WTC11 (cell line): ENCODE measurements at regions not wholly inside any gene's neighbourhood (a gene's known extent, or its start where the extent isn't known, plus 50 kb on each side); places are given as distances from the start of the nearest gene placed in this dataset.

Experiments used
- ATAC-seq: fragments of 200-7000 bp; cut with Tn5 transposase; 2 replicates; pipeline ENCODE4 v1.10.0; 2021; ENCODE audit warnings: mild to moderate bottlenecking, moderate library complexity
- CTCF ChIA-PET: fragments of 300-600 bp; sonication (Branson Sonifier 250); formaldehyde crosslinking; loops from one replicate; lab custom pipeline; 2021; ENCODE audit warnings: antibody characterized with exemption; lab: Charles Lee
- POLR2A ChIA-PET: fragments of 350-600 bp; sonication (Branson Sonifier 250); formaldehyde crosslinking; loops from one replicate; lab custom pipeline; 2021; ENCODE audit warnings: antibody characterized with exemption; lab: Charles Lee
- DNase-seq: peaks from one replicate; pipeline ENCODE4 v3.0.0; 2021; ENCODE audit warnings: low spot score
- H3K27ac Mint-ChIP-seq: 2 replicates; pipeline ENCODE4 v1.8.0; 2021; ENCODE audit warnings: mixed read lengths
- H3K27me3 Mint-ChIP-seq: 2 replicates; pipeline ENCODE4 v1.8.0; 2021; ENCODE audit warnings: low read depth, mild to moderate bottlenecking, moderate library complexity, mixed read lengths
- H3K36me3 Mint-ChIP-seq: 2 replicates; pipeline ENCODE4 v1.8.0; 2021; ENCODE audit warnings: mixed read lengths
- H3K4me1 Mint-ChIP-seq: 2 replicates; pipeline ENCODE4 v1.8.0; 2022; ENCODE audit warnings: mixed read lengths
- H3K4me3 Mint-ChIP-seq: 2 replicates; pipeline ENCODE4 v1.8.0; 2021; ENCODE audit warnings: mild to moderate bottlenecking, moderate library complexity, mixed read lengths
- H3K9me3 Mint-ChIP-seq: 2 replicates; pipeline ENCODE4 v1.8.0; 2021; ENCODE audit warnings: mixed read lengths
- CBFB ChIP-seq: sonication (generic); formaldehyde crosslinking; IDR thresholded peaks from 2 replicates; pipeline ENCODE4 v1.8.1; 2022; ENCODE audit warnings: mild to moderate bottlenecking, low read depth, missing genetic modification reagents
- EMX1 ChIP-seq: fragments of 250-450 bp; sonication (Bioruptor Pico); IDR thresholded peaks from 2 replicates; pipeline ENCODE4 v1.8.0; 2021; ENCODE audit warnings: mild to moderate bottlenecking
- ETV6 ChIP-seq: sonication (generic); formaldehyde crosslinking; IDR thresholded peaks from 2 replicates; pipeline ENCODE4 v1.8.1; 2022; ENCODE audit warnings: mild to moderate bottlenecking, missing genetic modification reagents
- GABPB1 ChIP-seq: sonication (generic); formaldehyde crosslinking; IDR thresholded peaks from 2 replicates; pipeline ENCODE4 v1.8.1; 2023; ENCODE audit warnings: mild to moderate bottlenecking, missing genetic modification reagents
- NR1H2 ChIP-seq: sonication (generic); formaldehyde crosslinking; IDR thresholded peaks from 2 replicates; pipeline ENCODE4 v1.9.0; 2021; ENCODE audit warnings: mild to moderate bottlenecking, moderate library complexity, missing genetic modification reagents
- PRRX2 ChIP-seq: fragments of 250-450 bp; sonication (Bioruptor Pico); IDR thresholded peaks from 2 replicates; pipeline ENCODE4 v1.8.0; 2021; ENCODE audit warnings: mild to moderate bottlenecking
- ZNF138 ChIP-seq: sonication (generic); formaldehyde crosslinking; conservative IDR thresholded peaks from 2 replicates; pipeline ENCODE4 v1.8.1; 2022; ENCODE audit warnings: mild to moderate bottlenecking, moderate library complexity, missing genetic modification reagents
- ZNF219 ChIP-seq: sonication (generic); formaldehyde crosslinking; IDR thresholded peaks from 2 replicates; pipeline ENCODE4 v1.8.0; 2023; ENCODE audit warnings: missing genetic modification reagents, mild to moderate bottlenecking, borderline replicate concordance
- ZNF232 ChIP-seq: sonication (generic); formaldehyde crosslinking; IDR thresholded peaks from 2 replicates; pipeline ENCODE4 v1.8.0; 2022; ENCODE audit warnings: mild to moderate bottlenecking, missing genetic modification reagents
- TF ChIP-seq, protein P1 (sequence below): sonication (generic); formaldehyde crosslinking; IDR thresholded peaks from 2 replicates; pipeline ENCODE4 v1.8.0; 2023; ENCODE audit warnings: missing genetic modification reagents, mild to moderate bottlenecking, borderline replicate concordance
- TF ChIP-seq, protein P2 (sequence below): sonication (generic); formaldehyde crosslinking; IDR thresholded peaks from 2 replicates; pipeline ENCODE4 v1.8.1; 2022; ENCODE audit warnings: mild to moderate bottlenecking, moderate library complexity, missing genetic modification reagents
- TF ChIP-seq, protein P3 (sequence below): sonication (generic); formaldehyde crosslinking; IDR thresholded peaks from 2 replicates; pipeline ENCODE4 v1.8.0; 2023; ENCODE audit warnings: mild to moderate bottlenecking, missing genetic modification reagents
- TF ChIP-seq, protein P4 (sequence below): sonication (generic); formaldehyde crosslinking; IDR thresholded peaks from 2 replicates; pipeline ENCODE4 v1.8.1; 2022; ENCODE audit warnings: low read depth, missing genetic modification reagents, borderline replicate concordance
- TF ChIP-seq, protein P5 (sequence below): fragments of 250-450 bp; sonication (Bioruptor Pico); conservative IDR thresholded peaks from 2 replicates; pipeline ENCODE4 v1.9.0; 2021; ENCODE audit warnings: mild to moderate bottlenecking
- TF ChIP-seq, protein P6 (sequence below): sonication (generic); formaldehyde crosslinking; conservative IDR thresholded peaks from 2 replicates; pipeline ENCODE4 v1.8.1; 2022; ENCODE audit warnings: mild to moderate bottlenecking, missing genetic modification reagents
- TF ChIP-seq, protein P7 (sequence below): sonication (generic); formaldehyde crosslinking; IDR thresholded peaks from 2 replicates; pipeline ENCODE4 v1.8.1; 2023; ENCODE audit warnings: mild to moderate bottlenecking, missing genetic modification reagents, moderate library complexity

DNA sequence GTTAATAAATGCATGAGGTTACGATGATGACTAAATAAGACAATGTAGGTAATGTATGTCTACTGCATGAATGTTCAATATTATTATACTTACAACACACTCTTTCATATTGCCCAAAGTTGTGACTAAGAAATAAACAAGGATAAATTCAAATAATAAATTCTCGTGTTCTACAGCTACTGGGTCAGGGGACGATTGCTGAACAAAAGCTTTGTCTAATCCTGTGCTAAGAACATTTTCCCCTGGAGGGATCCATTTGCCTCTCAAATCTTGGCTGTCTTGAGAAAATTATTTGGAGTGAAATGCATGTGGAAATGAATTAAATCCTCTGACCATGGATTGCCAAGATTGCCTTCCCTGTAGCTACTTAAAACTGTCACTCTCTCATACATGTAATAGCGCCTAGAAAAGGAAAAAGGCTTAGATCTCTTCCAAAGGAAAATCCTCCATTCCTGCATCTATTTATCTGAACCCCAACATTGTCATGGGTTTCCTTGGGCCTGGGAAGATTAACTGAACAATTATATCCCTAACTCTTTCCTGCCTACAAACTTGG, 893.8 kb upstream of the ACO1 start (continued):
- TF ChIP-seq, protein P1, sequence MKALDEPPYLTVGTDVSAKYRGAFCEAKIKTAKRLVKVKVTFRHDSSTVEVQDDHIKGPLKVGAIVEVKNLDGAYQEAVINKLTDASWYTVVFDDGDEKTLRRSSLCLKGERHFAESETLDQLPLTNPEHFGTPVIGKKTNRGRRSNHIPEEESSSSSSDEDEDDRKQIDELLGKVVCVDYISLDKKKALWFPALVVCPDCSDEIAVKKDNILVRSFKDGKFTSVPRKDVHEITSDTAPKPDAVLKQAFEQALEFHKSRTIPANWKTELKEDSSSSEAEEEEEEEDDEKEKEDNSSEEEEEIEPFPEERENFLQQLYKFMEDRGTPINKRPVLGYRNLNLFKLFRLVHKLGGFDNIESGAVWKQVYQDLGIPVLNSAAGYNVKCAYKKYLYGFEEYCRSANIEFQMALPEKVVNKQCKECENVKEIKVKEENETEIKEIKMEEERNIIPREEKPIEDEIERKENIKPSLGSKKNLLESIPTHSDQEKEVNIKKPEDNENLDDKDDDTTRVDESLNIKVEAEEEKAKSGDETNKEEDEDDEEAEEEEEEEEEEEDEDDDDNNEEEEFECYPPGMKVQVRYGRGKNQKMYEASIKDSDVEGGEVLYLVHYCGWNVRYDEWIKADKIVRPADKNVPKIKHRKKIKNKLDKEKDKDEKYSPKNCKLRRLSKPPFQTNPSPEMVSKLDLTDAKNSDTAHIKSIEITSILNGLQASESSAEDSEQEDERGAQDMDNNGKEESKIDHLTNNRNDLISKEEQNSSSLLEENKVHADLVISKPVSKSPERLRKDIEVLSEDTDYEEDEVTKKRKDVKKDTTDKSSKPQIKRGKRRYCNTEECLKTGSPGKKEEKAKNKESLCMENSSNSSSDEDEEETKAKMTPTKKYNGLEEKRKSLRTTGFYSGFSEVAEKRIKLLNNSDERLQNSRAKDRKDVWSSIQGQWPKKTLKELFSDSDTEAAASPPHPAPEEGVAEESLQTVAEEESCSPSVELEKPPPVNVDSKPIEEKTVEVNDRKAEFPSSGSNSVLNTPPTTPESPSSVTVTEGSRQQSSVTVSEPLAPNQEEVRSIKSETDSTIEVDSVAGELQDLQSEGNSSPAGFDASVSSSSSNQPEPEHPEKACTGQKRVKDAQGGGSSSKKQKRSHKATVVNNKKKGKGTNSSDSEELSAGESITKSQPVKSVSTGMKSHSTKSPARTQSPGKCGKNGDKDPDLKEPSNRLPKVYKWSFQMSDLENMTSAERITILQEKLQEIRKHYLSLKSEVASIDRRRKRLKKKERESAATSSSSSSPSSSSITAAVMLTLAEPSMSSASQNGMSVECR (CRISPR knock-in tag): no peak

DNA sequence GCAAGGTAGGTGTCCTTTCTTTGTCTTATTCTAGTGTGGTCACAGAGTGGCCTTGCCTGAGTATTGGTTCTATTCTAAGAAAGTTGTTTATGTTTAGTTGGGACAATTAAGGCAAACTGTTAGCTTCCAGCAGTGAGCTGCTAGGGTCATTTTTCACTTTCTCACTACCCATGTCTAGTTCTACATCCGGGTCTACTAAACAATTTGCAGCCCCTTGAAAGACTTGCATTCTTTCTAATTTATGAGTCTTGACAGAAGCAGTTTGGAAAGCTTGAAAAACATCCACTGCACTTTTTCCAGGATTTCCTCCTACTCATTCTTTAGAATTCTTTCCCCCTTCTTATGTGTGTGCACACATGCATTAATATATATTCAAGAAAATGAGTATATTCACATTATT, 892.2 kb upstream of the ACO1 start:
- Mint-ChIP-seq H3K27ac (no peak overlapping the region), H3K27me3 (no peaks in the 10 kb centered on the region; the same call in 1 of the 2 replicates), H3K4me1 (peaks cover 4% of the 10 kb centered on the region; the same call in 1 of the 2 replicates), H3K4me3 (no peak overlapping the region), H3K9me3 (peaks cover 21% of the 10 kb centered on the region), H3K36me3 (peaks cover 17% of the 10 kb centered on the region)
- TF ChIP-seq, protein P2, sequence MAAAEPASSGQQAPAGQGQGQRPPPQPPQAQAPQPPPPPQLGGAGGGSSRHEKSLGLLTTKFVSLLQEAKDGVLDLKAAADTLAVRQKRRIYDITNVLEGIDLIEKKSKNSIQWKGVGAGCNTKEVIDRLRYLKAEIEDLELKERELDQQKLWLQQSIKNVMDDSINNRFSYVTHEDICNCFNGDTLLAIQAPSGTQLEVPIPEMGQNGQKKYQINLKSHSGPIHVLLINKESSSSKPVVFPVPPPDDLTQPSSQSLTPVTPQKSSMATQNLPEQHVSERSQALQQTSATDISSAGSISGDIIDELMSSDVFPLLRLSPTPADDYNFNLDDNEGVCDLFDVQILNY: no peak
- TF ChIP-seq, protein P3, sequence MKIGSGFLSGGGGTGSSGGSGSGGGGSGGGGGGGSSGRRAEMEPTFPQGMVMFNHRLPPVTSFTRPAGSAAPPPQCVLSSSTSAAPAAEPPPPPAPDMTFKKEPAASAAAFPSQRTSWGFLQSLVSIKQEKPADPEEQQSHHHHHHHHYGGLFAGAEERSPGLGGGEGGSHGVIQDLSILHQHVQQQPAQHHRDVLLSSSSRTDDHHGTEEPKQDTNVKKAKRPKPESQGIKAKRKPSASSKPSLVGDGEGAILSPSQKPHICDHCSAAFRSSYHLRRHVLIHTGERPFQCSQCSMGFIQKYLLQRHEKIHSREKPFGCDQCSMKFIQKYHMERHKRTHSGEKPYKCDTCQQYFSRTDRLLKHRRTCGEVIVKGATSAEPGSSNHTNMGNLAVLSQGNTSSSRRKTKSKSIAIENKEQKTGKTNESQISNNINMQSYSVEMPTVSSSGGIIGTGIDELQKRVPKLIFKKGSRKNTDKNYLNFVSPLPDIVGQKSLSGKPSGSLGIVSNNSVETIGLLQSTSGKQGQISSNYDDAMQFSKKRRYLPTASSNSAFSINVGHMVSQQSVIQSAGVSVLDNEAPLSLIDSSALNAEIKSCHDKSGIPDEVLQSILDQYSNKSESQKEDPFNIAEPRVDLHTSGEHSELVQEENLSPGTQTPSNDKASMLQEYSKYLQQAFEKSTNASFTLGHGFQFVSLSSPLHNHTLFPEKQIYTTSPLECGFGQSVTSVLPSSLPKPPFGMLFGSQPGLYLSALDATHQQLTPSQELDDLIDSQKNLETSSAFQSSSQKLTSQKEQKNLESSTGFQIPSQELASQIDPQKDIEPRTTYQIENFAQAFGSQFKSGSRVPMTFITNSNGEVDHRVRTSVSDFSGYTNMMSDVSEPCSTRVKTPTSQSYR (CRISPR knock-in tag): no peak
- TF ChIP-seq EMX1 (CRISPR knock-in tag) (no peak), CBFB (CRISPR knock-in tag) (no peak), ZNF232 (CRISPR knock-in tag) (no peak), GABPB1 (CRISPR knock-in tag) (no peak), NR1H2 (CRISPR knock-in tag) (no peak), ZNF138 (no peak), ETV6 (CRISPR knock-in tag) (no peak), PRRX2 (CRISPR knock-in tag) (no peak), ZNF219 (CRISPR knock-in tag) (no peak)
- TF ChIP-seq, protein P4, sequence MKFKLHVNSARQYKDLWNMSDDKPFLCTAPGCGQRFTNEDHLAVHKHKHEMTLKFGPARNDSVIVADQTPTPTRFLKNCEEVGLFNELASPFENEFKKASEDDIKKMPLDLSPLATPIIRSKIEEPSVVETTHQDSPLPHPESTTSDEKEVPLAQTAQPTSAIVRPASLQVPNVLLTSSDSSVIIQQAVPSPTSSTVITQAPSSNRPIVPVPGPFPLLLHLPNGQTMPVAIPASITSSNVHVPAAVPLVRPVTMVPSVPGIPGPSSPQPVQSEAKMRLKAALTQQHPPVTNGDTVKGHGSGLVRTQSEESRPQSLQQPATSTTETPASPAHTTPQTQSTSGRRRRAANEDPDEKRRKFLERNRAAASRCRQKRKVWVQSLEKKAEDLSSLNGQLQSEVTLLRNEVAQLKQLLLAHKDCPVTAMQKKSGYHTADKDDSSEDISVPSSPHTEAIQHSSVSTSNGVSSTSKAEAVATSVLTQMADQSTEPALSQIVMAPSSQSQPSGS (CRISPR knock-in tag): no peak
- TF ChIP-seq, protein P5, sequence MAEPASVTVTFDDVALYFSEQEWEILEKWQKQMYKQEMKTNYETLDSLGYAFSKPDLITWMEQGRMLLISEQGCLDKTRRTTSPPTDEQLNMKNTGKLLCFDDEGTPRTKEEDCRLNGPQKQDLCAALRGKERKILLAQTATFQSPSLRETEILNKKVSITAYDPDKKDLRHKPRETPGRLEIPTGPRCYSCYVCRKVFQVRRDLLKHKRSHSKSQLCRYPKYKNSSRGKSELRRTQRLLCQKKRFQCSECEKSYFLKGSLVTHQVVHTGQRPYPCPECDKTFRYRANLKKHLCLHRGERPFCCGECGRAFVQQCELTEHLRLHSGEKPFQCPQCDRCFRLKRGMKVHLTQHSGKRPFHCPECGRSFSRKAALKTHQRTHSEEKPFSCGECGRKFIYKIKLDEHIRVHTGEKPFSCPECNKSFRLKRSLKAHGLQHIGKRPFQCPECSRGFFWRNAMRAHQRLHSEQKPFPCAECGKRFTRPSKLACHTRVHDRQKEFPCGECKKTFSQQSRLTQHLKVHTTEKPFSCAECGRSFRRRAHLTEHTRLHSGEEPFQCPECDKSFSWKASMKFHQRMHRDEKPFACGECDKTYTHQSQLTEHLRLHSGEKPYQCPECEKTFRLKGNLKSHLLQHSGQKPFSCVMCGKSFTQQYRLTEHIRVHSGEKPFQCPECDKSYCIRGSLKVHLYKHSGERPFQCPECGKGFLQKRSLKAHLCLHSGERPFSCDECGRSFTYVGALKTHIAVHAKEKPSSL (CRISPR knock-in tag): no peak
- TF ChIP-seq, protein P6, sequence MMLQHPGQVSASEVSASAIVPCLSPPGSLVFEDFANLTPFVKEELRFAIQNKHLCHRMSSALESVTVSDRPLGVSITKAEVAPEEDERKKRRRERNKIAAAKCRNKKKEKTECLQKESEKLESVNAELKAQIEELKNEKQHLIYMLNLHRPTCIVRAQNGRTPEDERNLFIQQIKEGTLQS (CRISPR knock-in tag): no peak
- TF ChIP-seq, protein P7, sequence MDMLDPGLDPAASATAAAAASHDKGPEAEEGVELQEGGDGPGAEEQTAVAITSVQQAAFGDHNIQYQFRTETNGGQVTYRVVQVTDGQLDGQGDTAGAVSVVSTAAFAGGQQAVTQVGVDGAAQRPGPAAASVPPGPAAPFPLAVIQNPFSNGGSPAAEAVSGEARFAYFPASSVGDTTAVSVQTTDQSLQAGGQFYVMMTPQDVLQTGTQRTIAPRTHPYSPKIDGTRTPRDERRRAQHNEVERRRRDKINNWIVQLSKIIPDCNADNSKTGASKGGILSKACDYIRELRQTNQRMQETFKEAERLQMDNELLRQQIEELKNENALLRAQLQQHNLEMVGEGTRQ: no peak
- DNase-seq (no peak), ATAC-seq (no peak)
- ChIA-PET POLR2A (no interaction called here), CTCF (no interaction called here)
